NCI-H510A (cell line): ENCODE measurements at regions not wholly inside any gene's neighbourhood (a gene's known extent, or its start where the extent isn't known, plus 50 kb on each side); places are given as distances from the start of the nearest gene placed in this dataset.

Experiments
- DNase-seq: peaks from one replicate; lab custom pipeline; 2025; lab: John Stamatoyannopoulos, UW

DNA sequence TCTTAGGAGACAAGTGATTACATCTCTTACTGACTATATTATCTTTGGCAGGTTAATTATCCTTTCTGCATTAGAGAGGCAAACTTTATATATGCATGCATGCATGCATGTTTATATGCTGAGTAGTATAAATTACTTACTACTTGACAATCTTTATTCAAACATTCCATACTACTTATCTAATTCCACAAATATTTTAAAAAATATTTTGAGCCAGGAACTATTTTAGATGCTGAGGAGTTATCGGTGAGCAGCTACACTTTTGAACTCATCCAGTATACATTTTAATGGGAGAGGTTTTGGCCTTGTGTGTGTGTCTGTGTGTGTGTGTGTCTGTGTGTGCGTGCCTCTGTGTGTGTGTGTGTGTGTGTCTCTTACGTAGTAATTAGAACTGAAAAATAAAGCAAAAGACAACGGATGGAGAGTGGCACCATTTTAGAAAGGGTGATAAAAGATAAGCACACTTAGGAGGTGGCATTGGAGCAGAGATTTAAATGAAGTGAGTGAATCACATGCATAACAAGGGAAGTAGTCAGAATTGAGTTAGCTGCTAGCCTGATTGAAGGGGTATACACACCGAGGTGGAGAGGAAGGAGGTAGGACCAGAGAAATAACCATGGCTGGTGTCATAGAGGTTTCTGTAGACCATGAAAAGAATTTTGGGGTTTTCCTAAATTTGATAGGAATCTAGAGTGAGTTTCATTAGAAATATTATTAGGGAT is 1488.4 kb downstream of the MRPL39 start:
- no peak for DNase-seq

DNA sequence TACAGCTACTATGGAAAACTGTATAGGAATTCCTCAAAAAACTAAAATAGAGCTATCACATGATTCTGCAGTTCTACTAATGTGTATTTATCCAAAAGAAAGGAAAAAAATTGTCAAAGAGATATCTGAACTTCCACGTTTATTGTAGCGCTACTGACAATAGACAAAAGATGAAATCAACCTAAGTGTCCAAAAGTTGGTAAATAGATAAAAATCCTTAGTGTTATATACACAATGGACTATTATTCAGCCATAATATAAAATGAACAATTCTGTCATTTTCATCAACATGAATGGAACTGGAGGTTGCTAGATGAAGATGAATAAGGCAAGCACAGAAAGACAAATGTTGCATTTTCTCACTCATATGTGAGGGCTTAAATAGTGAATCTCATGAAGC is 1492.1 kb downstream of the MRPL39 start:
- DNase-seq = no peak

DNA sequence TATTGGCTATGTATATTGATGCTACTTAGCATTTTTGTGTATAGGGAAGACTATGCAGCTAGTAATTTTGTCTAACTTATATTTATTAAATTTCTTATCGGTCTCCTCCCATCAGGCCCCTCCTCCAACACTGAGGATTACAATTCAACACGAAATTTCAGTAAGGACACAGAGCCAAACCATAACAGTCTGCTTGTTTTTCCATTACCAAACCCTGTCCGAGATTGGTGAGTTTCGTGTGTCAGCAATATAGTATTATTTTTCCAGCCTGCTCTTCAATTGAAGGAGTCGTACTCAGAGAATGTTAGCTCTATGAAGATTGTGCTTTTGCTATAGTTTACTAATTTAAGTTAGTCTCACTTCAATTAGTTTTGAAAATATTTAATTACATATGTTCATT is 1495.3 kb downstream of the MRPL39 start:
- no peak for DNase-seq

DNA sequence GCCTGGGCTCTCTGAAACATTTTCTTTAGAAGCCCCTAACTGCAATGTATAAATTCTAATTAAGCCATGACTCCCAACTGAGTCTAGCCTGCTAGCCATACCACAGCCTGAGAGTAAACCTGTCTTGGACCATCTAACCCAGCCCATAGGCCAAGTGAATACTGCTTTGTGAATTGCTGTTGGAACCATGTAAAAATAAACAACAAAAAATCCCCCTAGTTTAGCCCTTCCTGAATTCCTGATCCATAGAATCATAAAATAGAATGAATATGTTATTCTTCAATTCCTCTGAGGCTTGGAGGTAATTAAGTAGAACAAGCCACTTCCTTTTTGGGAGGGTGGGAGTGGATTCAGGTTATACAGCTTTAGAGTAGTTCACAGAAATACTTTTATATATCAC is 1496.4 kb downstream of the MRPL39 start:
- no peak for DNase-seq

DNA sequence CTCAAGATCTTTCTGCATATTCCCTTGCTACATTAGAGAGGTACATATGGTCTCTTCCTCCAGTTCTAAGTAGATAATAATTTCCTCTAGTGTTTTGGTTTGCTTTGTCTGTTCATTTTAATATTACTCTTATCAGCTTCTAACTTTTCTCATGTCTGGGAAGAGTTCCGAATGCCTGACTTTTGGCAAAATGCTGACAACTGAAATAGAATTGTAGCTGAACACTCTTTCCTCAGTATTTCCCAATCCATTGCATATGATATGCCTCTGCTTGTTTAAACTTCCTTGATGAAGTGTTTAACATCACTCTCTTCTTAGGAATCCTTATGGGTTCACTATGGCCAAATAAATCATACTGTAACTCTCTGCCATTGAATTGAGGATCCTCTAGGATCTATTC is 1510.1 kb downstream of the MRPL39 start:
- no peak for DNase-seq

DNA sequence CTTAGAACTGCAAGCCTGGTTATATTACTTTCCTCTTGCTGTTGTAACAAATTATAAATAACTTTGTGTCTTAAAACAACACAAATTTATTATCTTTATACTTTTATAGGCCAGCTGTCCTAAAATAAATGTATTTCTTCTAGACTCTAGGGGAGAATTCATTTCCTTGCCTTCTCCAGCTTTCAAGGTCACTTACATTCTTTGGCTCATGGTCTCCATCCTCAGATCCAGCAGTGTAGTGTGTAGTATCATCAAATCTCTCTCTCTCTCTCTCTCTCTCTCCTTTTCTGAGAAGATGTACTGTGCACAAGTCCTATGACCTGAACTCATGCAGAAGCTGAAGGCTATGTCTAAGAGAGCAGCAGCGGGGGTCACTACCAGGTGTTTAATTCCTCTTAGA is 1510.6 kb downstream of the MRPL39 start:
- DNase-seq = no peak

DNA sequence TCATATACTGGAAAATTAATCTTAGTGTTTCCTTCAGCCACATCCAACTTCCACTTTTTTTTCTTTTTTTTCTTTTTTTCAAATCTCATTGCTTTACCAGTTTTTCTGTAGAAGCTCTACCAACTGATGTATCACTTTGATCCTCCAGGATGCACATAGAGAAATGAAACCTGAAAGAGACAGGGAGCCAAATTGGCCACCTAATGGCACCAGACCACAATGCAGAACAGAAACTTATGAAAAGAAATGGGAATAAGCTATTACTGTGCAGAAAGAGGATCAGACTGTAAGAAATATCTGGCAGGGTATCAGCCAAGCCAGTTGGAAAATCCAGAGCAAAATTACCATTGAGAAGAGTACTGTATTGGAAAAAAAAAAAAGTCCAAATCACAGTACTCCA is 1514.2 kb downstream of the MRPL39 start:
- DNase-seq = no peak

DNA sequence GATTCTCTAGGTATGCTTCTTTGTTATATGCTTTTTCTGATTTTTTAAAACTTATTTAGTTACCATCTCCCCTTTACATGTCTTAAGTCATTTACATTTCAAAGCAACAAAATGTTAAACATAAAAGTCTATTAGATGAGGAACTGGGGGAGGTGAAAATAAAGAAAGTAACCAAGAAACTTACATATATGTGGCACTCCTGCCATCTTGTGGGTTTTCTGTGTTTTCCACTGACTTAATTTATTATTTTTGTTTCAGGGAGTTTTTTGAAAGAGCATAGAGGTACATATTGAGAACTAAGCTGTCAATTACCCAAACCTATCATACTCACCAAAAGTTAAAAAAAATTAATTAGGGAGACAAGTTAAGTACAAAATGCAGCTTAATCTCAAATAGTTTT is 1531.1 kb downstream of the MRPL39 start:
- no peak for DNase-seq

DNA sequence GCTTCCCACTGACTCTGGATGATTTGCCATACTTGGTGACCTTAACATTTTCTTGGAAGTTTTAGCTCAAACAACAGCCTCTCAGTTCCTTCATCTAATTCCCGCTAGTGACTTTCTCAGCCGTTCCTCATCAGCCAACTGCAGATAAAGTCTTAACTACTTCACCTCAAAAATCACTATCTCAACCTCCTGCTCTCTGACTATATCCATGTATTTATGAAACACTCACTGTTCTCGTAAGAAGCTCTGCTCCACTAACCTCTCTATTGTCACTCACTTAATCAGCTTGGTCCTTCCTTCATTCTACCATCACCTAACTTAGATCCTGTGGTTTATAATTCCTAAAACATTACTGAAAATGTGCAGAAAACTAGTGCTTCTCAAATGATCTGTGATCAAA is 1551.6 kb downstream of the MRPL39 start:
- DNase-seq = no peak

DNA sequence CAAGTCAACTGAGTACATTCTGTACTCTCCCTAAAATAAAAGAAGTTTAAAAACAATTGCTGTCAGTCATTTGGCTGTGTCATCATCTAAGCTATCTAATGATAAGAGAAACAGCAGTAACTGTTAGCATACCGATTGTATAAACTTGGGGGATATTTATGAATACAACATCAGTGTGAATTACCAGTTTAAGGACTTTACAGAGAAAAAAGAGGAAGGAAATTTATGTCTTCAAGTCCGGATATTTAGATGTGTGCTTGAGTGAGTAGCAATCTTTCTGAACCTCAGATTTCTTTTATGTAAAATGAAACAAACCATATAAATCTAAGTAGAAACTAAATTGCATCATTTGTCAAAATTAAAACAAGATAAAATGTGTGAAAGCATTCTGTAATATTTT is 1557.0 kb downstream of the MRPL39 start:
- DNase-seq = no peak

DNA sequence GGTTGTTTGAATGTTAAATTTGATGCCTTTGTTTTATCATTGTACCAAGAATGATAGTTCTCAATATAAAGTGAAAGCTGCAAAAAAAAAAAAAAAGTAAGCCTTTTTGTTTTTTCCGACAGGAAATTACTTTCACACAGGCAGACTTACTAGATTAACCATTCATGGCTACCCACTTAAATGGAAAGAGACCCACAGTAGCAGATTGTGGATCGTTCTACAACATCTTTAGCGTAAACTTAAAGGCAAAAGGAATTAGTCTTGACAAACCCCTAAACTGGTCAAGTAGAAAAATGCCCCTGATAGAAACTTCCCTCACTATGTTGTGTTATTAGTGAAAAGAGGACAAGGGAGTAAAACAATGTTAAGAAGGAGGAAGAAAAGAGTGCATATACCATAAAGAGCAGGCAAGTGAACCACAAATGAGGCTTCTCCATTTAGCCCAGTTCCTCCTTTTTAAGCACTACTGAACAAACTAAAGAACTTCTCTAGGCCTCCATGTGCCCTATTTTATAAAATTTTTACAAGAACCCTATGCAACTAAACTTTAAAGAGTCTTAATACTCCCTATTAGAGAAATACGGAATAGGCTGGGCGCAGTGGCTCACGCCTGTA is 1560.3 kb downstream of the MRPL39 start:
- no peak for DNase-seq

DNA sequence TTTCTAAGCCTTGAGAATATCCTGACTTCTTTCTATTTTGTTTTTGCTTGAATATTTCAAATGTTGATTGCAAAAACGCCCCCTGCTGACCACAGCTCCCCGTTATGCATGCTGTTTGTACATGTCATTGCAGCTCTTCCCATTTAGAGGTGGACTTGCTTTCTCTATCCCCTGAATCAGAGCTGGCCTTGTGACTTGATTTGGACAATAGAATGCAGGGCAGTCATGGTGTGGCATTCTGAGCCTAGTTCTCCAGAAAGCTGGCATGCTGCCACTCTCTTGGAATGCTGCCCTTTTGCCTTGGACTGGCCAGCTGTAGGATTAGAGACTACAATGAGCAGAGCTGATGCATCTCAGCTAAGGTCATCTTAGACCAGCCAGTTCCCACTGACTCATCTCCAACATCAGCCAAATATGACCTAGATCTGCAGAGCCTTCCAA is 1561.5 kb downstream of the MRPL39 start:
- DNase-seq = no peak

DNA sequence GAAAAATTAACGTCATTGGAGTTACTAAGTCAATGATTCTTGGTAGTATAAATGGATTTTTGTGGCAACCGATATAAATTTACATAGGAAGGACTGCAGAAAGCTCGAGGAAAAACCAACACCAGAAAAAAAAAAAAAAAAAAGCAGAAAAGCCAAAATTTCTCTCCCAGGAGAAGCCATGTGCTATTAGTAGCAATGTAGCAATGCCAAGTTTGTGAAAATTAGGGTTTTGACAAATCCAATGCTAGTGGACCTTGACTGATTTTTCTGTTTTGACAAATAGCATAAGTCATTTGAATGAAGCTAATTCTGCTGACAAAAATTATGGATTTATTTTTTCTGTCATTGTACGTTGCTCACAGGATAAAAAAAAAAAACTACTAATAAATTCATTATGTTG is 1561.9 kb downstream of the MRPL39 start:
- DNase-seq = no peak

DNA sequence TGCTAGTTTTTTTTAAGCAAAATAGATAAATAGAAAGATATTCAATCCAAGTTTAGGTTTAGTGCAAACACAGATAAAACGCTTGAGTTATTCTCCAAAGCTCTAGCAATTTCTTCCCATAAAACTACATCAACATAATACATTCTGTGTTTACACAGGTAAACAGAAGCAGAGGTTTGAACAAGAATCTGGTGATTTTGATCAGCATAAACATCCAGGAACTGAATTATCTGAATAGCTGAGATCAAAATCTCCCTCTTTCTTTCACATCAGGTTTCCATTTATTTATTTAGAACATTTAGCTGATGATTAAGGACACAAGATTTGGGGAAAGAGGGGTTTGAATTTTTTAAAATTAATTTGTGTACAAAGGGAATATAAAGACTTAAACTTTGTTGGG is 1564.6 kb downstream of the MRPL39 start:
- DNase-seq = no peak

DNA sequence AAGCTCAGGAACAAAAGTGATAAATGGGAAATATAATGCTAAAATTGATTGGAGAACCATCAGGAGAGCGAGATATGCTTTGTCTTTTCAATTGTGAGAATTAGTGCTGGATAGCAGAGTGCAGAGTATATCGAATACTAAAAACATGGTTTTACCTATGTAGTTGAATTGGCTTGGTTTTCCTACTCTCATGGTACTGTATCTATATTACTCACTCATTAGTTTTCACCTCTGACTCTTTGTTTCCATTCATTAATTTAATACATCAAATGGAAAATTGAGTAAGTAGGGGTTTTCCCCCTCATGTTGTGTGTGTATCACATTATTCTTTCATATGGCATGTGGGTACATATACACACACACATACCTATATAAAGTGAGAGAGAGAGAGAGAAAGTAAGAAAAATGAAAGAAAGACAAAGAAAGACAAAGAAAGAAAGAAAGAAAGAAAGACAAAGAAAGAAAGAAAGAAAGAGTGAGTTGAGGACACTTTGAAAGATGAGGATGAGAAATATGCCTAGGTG is 1574.5 kb downstream of the MRPL39 start:
- DNase-seq = no peak

DNA sequence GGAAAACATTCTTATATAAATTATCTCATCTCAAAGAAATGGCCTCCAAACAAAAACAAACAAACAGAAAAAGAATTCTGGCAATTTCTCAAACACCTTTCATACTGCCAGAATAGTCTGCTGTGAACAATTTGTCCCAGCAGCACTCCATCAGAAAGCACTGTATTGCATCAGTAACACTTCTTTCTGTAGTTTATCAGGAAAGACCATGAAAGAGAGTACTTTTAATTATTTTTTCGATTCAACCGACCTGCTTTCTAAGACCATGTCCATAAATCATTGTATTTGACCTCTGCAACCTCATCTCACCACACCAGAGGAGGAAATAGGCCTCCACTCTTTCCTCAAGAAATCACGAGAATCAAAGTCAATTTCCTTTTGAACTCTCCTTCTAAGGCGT is 1579.9 kb downstream of the MRPL39 start:
- no peak for DNase-seq

DNA sequence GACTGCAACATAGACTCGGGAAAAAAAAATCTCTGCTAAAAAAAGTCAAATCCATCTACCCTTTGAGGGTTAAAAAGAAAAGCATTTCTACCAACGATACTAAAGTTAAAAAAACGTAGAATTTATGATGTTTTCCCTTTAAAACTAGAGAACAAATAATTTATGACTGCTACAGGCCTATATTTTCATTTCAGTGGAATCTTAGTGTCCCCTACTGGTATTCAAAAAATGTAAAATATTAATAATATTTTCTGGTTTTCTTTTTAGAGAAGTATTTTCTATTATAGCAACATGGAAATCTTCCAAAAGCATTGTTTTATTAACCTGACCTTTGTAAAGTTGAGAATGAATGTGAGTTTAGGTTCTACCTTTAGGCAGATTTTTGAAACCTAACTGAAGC is 1582.2 kb downstream of the MRPL39 start:
- DNase-seq = no peak

DNA sequence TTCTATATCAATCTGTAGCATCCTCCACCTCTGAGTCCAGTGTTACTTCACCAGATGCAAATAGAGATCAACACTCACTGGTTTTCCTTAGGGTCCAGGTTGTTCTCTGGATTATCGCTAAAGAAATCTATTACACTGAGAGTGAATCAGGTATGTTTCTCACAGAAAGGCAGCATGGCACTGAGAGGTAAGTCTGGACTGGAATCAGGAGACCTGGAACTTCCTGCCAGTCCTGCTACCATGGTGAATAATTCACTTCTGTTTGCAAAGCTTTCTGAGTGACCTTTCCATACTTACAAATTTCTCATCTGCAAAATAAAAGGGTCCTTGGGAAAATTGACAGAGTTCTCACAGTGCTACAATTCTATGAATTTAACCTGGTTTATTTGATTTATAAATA is 1583.3 kb downstream of the MRPL39 start:
- DNase-seq = no peak

DNA sequence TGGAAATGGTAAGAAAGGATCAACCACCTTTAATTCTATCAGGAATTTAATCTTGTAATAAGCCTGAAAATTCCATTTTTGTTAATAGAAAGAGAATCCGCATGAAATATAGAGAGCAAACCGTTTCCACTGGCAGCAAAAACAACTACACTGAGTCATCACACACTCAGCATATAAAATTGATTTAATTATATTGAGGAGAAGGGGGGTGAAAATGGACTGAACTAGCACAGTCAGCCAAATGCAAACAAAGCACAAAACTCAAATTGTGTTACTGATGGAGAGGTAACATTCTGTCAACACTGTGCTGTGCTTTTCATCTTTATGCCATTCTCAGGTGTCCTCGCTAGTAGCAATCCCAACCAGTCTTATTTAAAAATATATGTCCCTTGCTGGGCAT is 1583.9 kb downstream of the MRPL39 start:
- DNase-seq = no peak

DNA sequence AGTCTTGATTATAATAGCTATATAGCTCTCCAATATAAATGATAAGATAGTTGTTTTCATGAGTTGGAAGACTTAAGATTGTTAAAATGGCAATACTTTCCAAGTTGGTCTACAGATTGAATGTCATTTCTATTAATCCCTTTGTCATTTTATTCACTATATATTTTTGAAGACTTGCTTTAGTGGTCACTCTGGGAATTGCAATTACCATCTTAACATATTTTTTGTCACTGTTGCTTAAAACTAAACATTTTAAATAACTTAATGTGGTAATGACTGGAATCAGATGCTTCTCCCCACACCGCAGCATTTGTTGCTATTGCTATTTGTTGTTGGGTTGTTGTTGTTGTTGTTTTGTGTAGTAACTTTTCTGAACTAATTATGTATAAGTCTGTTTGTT is 1592.9 kb downstream of the MRPL39 start:
- DNase-seq = no peak

DNA sequence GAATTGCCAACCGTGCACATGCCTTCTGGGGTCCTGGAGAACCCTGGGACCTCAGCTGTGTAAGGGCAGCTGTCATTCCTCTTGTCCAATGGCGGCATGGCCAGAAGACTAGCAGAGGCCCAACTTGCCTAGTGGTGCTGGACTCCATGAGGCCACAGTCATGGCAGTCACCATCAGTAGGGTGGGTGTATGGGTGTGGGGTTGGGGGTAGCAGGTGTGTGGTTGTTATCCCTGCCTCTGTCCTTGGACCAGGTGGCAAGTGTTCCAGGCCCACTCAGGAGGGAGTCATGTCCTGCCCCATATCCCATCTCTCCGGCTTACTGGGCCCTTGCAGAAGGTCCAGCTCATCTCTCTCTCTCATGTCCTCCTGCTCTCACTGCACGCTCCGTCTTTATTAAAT is 1596.2 kb downstream of the MRPL39 start:
- DNase-seq = no peak

DNA sequence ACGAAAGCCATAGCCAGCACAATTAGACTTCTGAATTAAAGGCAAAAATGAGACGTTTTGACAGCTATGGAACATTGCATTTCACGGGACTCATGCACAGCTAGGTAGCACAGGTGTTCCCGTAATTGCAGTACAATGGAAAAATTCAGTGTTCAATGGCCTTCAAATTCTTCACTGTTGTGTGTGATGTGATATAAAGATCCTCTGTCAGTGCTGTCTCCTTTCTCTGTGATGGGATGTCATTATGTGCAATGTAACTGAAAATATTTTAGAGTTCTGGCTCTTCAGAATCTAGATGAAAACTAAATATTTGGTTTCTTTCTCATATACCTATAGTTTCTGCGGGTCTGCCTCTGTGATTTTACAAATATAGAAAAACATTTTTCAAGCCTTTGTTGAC is 1599.7 kb downstream of the MRPL39 start:
- DNase-seq = no peak

DNA sequence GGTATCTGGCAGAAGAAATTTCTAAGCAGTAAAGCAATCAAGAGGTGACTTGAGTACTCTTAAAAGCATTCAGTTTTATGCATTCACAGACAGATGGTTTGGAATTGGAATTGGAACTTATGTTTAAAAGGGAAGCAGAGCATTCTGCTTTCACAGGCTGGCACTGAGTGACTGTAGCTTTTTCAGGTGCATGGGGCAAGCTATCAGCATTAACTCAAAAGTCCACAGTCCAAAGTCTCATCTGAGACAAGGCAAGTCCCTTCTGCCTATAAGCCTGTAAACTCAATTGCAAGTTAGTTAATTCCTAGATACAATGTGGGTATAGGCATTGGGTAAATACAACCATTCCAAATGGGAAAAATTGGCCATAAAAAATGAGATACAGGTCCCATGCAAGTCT is 1620.3 kb downstream of the MRPL39 start:
- no peak for DNase-seq

DNA sequence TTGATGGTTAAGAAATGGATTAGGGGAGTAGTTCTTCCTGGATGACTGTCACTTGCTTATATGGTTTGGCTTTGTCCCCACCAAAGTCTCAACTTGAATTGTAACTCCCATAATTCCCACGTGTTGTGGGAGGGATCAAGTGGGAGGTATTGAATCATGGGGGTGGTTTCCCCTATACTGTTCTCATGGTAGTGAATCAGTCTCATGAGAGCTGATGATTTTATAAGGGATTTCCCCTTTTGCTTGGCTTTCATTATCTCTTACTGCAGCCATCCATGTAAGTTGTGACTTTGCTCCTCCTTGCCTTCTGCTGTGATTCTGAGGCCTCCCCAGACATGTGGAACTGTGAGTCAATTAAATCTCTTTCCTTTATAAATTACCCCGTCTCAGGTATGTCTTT is 1621.1 kb downstream of the MRPL39 start:
- DNase-seq = no peak
